ENCODE measurements at regions not wholly inside any gene's neighbourhood (a gene's known extent, or its start where the extent isn't known, plus 50 kb on each side); places are given as distances from the start of the nearest gene placed in this dataset.

DNA sequence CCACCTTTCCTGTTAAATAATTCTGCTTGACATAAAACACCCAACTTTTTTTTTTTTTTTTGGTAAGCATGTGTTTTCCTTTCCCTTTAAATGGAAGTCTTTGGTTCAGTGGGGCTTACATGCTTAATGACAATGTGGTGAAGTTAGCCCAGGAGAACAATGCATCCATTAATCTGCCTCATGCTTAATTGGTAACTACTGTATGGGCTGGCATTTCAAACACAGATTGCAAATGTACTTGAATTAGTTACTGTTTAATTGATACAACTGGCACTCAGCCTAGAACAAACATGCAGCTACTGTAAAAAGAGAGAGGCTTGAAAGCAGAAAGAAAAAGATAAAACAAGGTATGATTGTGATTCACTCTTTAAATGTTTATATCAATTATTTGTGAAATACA lies 483.6 kb upstream of the NOX3 start:
- no peak for TF ChIP-seq POLR2AphosphoS5 (IDR thresholded peaks at IDR 0.05; ENCODE audit: low read depth, low read length)
- TF ChIP-seq, protein P1, sequence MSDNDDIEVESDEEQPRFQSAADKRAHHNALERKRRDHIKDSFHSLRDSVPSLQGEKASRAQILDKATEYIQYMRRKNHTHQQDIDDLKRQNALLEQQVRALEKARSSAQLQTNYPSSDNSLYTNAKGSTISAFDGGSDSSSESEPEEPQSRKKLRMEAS (IDR thresholded peaks at IDR 0.05): no peak
- TF ChIP-seq, protein P2, sequence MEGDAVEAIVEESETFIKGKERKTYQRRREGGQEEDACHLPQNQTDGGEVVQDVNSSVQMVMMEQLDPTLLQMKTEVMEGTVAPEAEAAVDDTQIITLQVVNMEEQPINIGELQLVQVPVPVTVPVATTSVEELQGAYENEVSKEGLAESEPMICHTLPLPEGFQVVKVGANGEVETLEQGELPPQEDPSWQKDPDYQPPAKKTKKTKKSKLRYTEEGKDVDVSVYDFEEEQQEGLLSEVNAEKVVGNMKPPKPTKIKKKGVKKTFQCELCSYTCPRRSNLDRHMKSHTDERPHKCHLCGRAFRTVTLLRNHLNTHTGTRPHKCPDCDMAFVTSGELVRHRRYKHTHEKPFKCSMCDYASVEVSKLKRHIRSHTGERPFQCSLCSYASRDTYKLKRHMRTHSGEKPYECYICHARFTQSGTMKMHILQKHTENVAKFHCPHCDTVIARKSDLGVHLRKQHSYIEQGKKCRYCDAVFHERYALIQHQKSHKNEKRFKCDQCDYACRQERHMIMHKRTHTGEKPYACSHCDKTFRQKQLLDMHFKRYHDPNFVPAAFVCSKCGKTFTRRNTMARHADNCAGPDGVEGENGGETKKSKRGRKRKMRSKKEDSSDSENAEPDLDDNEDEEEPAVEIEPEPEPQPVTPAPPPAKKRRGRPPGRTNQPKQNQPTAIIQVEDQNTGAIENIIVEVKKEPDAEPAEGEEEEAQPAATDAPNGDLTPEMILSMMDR (IDR thresholded peaks at IDR 0.05 in 2 of 3, conservative IDR thresholded peaks at IDR 0.05 in 1 of 3; ENCODE audit: borderline replicate concordance in 1 of 3, insufficient read depth in 1 of 3, low read depth in 2 of 3, low read length in 2 of 3): no peak
- TF ChIP-seq EZH2 (IDR thresholded peaks at IDR 0.05): no peak
- no peak for TF ChIP-seq EZH2phosphoT487 (IDR thresholded peaks at IDR 0.05; ENCODE audit: borderline replicate concordance)
- TF ChIP-seq ZNF274 (IDR thresholded peaks at IDR 0.05; ENCODE audit: low read depth, low read length): no peak
- TF ChIP-seq POLR2A (IDR thresholded peaks at IDR 0.05; ENCODE audit: borderline replicate concordance, extremely low read depth, insufficient read depth, insufficient read length): no peak
- no peak for TF ChIP-seq EGR1 (IDR thresholded peaks at IDR 0.05; ENCODE audit: low read depth)
- TF ChIP-seq, protein P3, sequence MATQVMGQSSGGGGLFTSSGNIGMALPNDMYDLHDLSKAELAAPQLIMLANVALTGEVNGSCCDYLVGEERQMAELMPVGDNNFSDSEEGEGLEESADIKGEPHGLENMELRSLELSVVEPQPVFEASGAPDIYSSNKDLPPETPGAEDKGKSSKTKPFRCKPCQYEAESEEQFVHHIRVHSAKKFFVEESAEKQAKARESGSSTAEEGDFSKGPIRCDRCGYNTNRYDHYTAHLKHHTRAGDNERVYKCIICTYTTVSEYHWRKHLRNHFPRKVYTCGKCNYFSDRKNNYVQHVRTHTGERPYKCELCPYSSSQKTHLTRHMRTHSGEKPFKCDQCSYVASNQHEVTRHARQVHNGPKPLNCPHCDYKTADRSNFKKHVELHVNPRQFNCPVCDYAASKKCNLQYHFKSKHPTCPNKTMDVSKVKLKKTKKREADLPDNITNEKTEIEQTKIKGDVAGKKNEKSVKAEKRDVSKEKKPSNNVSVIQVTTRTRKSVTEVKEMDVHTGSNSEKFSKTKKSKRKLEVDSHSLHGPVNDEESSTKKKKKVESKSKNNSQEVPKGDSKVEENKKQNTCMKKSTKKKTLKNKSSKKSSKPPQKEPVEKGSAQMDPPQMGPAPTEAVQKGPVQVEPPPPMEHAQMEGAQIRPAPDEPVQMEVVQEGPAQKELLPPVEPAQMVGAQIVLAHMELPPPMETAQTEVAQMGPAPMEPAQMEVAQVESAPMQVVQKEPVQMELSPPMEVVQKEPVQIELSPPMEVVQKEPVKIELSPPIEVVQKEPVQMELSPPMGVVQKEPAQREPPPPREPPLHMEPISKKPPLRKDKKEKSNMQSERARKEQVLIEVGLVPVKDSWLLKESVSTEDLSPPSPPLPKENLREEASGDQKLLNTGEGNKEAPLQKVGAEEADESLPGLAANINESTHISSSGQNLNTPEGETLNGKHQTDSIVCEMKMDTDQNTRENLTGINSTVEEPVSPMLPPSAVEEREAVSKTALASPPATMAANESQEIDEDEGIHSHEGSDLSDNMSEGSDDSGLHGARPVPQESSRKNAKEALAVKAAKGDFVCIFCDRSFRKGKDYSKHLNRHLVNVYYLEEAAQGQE (IDR thresholded peaks at IDR 0.05; ENCODE audit: low read depth): no peak
- no peak for TF ChIP-seq RAD21 (IDR thresholded peaks at IDR 0.05; ENCODE audit: low read depth)
- TF ChIP-seq CEBPB (IDR thresholded peaks at IDR 0.05; ENCODE audit: low read depth): no peak
- no peak for TF ChIP-seq ELF1 (IDR thresholded peaks at IDR 0.05; ENCODE audit: borderline replicate concordance, low read depth)
- TF ChIP-seq, protein P4, sequence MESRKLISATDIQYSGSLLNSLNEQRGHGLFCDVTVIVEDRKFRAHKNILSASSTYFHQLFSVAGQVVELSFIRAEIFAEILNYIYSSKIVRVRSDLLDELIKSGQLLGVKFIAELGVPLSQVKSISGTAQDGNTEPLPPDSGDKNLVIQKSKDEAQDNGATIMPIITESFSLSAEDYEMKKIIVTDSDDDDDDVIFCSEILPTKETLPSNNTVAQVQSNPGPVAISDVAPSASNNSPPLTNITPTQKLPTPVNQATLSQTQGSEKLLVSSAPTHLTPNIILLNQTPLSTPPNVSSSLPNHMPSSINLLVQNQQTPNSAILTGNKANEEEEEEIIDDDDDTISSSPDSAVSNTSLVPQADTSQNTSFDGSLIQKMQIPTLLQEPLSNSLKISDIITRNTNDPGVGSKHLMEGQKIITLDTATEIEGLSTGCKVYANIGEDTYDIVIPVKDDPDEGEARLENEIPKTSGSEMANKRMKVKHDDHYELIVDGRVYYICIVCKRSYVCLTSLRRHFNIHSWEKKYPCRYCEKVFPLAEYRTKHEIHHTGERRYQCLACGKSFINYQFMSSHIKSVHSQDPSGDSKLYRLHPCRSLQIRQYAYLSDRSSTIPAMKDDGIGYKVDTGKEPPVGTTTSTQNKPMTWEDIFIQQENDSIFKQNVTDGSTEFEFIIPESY (IDR thresholded peaks at IDR 0.05; ENCODE audit: extremely low read depth, insufficient replicate concordance, low read length): no peak
